ENCODE measurements at regions not wholly inside any gene's neighbourhood (a gene's known extent, or its start where the extent isn't known, plus 50 kb on each side); places are given as distances from the start of the nearest gene placed in this dataset.
"Not testable (repeated sequence)": the region's sequence is repeated elsewhere in the genome, so short reads cannot be mapped to it uniquely, and the experiment has no call there.

DNA sequence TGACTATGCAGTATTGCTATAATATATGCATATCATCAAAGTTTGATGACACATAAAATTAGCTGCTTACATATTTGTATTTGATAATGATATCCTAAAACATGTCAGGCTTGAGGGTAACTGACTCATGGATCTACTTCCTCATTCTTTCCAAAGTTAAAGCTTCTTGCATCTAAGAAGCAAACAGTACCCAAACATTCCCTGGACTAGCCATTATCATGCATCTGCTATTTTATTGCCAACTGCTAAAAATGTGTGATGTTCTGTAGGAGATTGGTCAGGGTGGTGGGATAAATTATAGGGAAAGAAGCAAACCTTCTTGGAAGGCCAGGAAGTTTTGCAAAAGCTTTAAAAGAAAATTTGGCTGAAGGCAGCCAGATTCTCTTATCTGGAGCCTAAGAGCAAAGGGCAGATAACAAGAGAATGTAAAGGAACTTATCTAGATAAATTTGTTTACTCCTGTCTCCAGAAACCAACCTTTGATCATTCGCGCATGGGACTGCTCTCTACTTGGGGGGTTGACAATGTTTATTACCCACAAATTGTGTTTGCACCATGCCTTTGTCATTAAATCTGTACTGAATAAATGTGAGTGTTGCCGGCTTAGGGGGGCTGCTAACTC is 604.1 kb upstream of the TLE4 start:
- no peak for DNase-seq (ENCODE audit: low read depth in 2 of 2)

GRCh38 chr9:78970375-78970774 is 601.4 kb upstream of the TLE4 start:
- DNase-seq (ENCODE audit: low read depth in 2 of 2): no peak

- no peak for DNase-seq (ENCODE audit: low read depth in 2 of 2)
These were observed 600.2 kb upstream of the TLE4 start for GRCh38 chr9:78971540-78971939.

GRCh38 chr9:78972303-78972999 is 599.3 kb upstream of the TLE4 start:
- no peak for DNase-seq (ENCODE audit: low read depth in 2 of 2)

GRCh38 chr9:78973907-78974306 is 597.9 kb upstream of the TLE4 start:
- DNase-seq (ENCODE audit: low read depth in 2 of 2): no peak

- no peak for DNase-seq (ENCODE audit: low read depth in 2 of 2)
These were observed 588.9 kb upstream of the TLE4 start for GRCh38 chr9:78982849-78983248.

DNA sequence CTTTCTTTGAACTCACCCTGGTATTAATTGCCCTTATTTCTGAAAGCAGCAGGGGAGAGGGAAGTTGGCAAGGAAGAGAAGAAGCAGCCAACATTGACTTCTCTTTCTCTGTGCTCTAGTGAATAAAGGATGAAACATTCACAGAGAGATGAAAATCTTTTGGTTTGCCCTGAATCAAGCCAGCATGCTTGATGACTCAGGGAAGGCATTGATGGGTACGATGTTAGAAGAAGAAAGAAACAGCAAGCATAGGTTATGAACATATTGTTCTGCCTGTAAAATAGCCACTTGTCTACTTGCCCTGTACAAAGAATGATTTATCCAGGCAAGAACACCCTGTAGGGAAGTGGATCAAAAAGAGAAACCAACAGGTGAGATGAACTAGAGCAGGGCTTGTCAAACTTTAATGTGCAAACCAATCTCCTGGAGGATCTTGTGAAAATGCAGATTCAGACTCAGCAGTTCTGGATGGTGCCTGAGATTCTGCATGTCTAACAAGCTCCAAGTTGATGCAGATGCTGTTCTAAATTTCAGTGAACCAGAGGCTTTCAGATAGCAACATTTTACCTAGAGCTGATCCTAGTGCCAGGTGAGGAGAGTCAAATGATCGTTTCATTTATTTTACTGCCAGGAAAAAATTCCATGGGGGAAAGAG is 586.6 kb upstream of the TLE4 start:
- DNase-seq (ENCODE audit: low read depth in 2 of 2): no peak

GRCh38 chr9:78986446-78986845 is 585.3 kb upstream of the TLE4 start:
- no peak for DNase-seq (ENCODE audit: low read depth in 2 of 2)

- DNase-seq (ENCODE audit: low read depth in 2 of 2): no peak
These were observed 582.6 kb upstream of the TLE4 start for GRCh38 chr9:78989031-78989658.

GRCh38 chr9:78994471-78994870 is 577.3 kb upstream of the TLE4 start:
- DNase-seq (ENCODE audit: low read depth in 2 of 2): no peak

DNA sequence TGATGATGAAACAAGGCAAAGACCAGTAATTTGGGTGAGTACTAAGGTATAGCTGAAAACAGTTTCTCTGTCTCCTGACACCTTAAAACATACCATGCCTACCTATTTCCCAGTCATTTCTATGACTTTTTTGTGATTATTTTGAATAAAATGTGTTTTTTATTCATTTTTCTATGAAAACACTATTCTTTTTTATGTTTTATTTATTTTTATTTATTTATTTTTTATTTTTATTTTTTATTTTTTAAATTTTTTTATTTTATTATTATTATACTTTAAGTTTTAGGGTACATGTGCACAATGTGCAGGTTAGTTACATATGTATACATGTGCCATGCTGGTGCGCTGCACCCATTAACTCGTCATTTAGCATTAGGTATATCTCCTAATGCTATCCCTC is 576.8 kb upstream of the TLE4 start:
- not testable (repeated sequence) for DNase-seq (ENCODE audit: low read depth in 2 of 2)

- DNase-seq (ENCODE audit: low read depth in 2 of 2): no peak
These were observed 574.5 kb upstream of the TLE4 start for GRCh38 chr9:78997296-78997695.

DNA sequence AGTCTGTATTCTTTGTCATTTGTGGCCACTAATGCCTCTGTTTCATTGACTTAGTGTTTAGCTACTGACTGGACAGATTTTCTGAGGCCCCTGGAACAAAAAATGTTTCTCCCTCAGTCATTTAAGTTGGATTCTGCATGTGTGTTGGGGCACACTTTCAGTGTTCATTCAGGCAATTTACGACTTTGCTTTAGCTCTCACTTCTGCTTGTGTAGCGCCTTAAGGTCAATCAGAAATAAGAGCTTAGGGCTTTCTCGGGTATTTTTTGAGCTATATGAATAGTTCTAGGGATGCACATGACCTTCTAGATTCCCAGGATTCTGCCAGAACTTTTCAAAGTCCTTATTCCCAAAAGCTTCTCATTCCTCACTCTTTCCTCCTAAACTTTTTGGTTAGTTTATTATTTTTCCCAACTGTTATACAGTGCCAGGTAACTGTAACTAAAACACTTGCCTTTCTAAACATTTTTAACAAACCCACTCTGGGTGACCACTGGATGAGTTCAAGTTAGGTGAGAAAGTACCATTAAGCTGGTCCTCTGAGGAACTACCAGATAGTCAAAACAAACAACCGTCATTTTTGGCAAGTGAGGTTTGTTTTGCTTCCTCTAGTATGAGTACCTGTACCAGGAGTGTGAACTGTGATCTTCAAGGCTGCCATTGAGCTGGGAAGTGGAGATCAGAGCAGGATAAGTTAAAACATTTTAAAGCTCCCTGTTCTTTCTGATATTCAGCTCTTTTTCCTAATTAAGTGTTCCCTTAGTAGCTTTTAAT is 571.3 kb upstream of the TLE4 start:
- DNase-seq (ENCODE audit: low read depth in 2 of 2): no peak

DNA sequence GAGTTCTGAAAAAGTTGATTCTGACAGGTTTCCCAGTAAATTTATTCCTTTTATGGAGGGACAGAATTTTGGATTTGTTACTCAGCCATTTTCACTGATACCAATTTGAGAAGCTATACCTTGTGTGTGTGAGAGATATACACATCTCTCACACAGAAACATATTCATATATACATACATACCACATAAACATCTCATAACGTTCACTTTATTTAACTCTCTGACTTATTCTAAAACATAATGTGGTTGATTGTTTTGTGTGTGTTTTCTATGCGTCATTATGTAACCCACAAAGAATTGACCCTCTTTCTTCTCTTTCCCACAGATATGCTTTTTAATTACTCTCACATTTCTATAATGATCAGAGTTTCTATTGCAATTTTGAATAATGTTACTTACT is 570.8 kb upstream of the TLE4 start:
- DNase-seq (ENCODE audit: low read depth in 2 of 2): no peak

DNA sequence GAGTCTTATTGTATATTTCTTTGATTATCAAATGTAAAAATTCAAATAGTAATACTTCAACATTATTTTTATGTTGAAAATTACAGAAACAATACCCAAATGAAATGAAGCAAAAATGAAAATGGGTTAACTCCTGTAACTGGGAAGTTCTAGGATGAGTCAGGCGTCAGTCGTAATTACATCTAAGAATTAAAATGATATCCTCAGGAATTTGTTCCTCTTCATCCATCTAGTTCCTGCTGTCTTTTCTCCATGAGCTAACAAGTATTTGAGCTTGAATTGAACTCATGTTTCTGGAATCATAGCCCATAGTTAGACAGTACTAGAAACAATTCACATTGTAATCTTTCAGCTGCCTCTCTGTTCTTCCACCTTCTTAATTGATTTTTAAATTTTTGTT is 568.3 kb upstream of the TLE4 start:
- no peak for DNase-seq (ENCODE audit: low read depth in 2 of 2)

GRCh38 chr9:79004032-79004431 is 567.7 kb upstream of the TLE4 start:
- DNase-seq (ENCODE audit: low read depth in 2 of 2): no peak

DNA sequence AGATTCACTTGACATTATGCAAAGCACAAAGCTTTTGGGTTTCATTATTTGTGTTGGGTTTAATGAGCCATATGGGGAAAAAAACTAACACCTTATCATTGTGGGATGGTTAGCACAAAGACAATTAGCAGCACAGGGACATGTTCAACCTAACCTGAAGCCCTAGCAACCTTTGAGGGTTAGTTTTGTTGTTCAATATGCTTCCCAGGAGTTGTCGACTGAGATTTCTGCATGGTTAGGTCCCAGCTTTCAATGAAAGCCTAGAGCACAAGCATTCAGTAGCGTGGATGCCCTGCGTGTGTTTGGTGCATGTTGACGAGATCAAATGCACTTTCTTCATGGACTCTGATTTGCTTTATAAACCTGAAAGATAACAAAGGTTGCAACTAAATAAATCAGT is 565.2 kb upstream of the TLE4 start:
- no peak for DNase-seq (ENCODE audit: low read depth in 2 of 2)

DNA sequence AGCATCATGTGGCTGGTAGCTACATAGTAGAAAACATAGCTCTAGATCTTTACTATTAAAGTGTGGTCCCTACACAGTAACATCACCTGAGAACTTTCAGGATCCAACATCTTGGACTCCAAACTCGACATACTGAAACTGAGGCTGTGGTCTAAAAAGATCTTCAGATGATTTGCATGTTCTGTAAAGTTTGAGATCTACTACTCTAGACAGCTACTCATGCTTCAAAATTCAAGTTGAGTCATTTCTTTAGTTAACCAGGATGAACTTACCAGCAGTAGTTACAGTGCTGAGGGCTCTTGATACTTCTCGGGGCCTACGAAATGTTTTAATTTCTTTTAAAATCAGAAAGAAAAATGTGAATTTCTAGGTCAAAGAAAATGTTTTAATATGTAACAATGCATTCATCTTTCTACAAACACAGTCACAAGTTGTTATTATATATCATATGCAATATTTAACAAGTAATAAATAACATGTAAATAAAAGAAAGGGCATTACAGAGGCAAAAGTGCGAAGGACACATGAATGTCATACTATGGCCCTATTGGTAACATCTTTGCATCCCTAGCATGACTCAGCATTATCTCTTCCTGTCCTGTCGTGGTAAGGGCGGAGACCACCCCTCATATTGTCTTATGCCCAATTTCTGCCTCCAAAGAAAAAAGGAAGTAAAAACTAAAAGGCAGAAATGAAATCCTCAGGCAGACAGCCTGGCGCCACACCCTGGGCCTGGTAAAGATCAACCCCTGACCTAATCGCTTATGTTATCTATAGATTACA is 563.9 kb upstream of the TLE4 start:
- DNase-seq (ENCODE audit: low read depth in 2 of 2): no peak

GRCh38 chr9:79008916-79009315 is 562.8 kb upstream of the TLE4 start:
- DNase-seq (ENCODE audit: low read depth in 2 of 2): no peak

DNA sequence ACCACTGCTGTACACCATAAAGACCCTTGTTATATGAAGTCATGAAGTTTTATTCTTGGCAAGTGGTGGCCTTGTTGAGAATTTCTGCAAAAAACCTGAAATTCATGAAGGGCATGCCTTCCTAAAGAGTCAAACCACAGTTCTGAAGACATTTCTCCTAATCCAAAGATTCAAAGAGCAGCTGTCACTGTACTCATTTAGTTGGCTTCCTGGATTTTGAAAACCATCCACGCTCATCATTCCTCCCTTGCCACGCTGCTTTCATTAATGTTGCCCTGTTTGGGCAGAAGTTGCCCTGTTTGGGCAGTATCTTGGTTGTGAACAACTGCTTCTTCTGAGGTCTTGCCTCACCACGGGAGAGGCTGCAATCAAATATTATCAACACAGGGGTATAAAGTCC is 560.3 kb upstream of the TLE4 start:
- DNase-seq (ENCODE audit: low read depth in 2 of 2): no peak

- DNase-seq (ENCODE audit: low read depth in 2 of 2): no peak
These were observed 559.2 kb upstream of the TLE4 start for GRCh38 chr9:79012561-79012960.

Data from stimulated activated CD4-positive, alpha-beta T cell treated with anti-CD3 and anti-CD28 coated beads, Interleukin-1b, Interleukin-23, amount 100 ng/mL, for 4 hours (primary cell).